ENCODE measurements at regions not wholly inside any gene's neighbourhood (a gene's known extent, or its start where the extent isn't known, plus 50 kb on each side); places are given as distances from the start of the nearest gene placed in this dataset.

- peaks cover 9% of the 10 kb centered on the region for H3K4me1 ChIP-seq (ENCODE audit: insufficient read depth, low read length, poor library complexity, severe bottlenecking)
- no peak for TF ChIP-seq EZH2phosphoT487 (IDR thresholded peaks at IDR 0.05; ENCODE audit: borderline replicate concordance, low read depth, low read length)
- TF ChIP-seq, protein P1, sequence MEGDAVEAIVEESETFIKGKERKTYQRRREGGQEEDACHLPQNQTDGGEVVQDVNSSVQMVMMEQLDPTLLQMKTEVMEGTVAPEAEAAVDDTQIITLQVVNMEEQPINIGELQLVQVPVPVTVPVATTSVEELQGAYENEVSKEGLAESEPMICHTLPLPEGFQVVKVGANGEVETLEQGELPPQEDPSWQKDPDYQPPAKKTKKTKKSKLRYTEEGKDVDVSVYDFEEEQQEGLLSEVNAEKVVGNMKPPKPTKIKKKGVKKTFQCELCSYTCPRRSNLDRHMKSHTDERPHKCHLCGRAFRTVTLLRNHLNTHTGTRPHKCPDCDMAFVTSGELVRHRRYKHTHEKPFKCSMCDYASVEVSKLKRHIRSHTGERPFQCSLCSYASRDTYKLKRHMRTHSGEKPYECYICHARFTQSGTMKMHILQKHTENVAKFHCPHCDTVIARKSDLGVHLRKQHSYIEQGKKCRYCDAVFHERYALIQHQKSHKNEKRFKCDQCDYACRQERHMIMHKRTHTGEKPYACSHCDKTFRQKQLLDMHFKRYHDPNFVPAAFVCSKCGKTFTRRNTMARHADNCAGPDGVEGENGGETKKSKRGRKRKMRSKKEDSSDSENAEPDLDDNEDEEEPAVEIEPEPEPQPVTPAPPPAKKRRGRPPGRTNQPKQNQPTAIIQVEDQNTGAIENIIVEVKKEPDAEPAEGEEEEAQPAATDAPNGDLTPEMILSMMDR (conservative IDR thresholded peaks at IDR 0.05; ENCODE audit: low read length), result no peak
- DNase-seq (ENCODE audit: low spot score), result no peak
- no peak overlapping the region for H3K27ac ChIP-seq (ENCODE audit: low read depth, low read length, poor library complexity, severe bottlenecking)
- intact Hi-C loops (cut with micrococcal nuclease; ENCODE audit: unreplicated experiment), result no loop called here
- H2AFZ ChIP-seq (ENCODE audit: low read length), result no peak overlapping the region
- ChIA-PET POLR2A (interaction anchor here (1.5 kb wide), 1 partner anchor 12 kb away, joined by 5 read pairs; no protein-coding TSS in a partner anchor), CTCF (ENCODE audit: unreplicated experiment) (interaction anchor here (0.9 kb wide), 1 partner anchor 19 kb away, joined by 3 read pairs; no protein-coding TSS in a partner anchor)
- no TSS peak for BruUV-seq (replicated peaks)
- H3K4me2 ChIP-seq (ENCODE audit: low read length), result no peak overlapping the region
- no peaks in the 10 kb centered on the region for H3K36me3 ChIP-seq (ENCODE audit: insufficient read depth, low read length)
- no peaks in the 10 kb centered on the region for H3K9me2 ChIP-seq (ENCODE audit: insufficient read depth, low read length)
- no peaks in the 10 kb centered on the region for H3K9me3 ChIP-seq (ENCODE audit: low read length)
- no peaks in the 10 kb centered on the region for H3K79me2 ChIP-seq (ENCODE audit: insufficient read depth, low read depth, low read length)
- H3K4me3 ChIP-seq (ENCODE audit: low read depth, low read length, poor library complexity, severe bottlenecking), result no peak overlapping the region
- H4K20me1 ChIP-seq (ENCODE audit: insufficient read depth, low read length), result no peaks in the 10 kb centered on the region
Measured at GRCh38 chr15:31243895-31244294, 82.7 kb upstream of the KLF13 start.

DNA sequence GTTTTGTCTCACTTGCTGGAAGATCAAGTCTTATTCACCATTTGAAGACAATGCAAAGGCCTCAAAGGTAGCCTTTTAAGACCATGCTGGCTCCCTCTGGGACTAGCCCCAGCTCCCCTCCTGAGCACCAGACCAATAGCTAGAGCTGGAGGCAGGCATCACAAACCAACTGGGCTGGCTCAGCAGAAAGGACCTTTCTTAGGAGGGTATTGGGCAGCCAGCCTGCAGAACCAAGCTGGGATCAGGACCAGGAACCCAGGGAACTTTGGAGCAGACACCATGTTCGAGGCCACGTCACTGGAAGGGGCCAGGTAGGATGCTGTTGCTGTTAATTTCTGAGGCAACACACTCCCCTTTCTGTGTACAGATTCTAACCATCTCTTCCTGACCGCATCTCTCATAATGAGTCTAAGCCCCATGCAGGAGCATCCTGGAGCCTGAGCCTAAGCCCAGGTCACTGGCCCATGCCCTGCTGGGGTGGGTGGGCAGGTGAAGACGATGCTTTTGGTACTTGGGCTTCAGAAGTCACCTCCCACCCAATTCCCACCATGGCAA, 81.4 kb upstream of the KLF13 start:
- H3K36me3 ChIP-seq (ENCODE audit: insufficient read depth, low read length), result no peaks in the 10 kb centered on the region
- H3K27ac ChIP-seq (ENCODE audit: low read depth, low read length, poor library complexity, severe bottlenecking), result no peak overlapping the region
- no peaks in the 10 kb centered on the region for H3K9me2 ChIP-seq (ENCODE audit: insufficient read depth, low read length)
- no peak for TF ChIP-seq EZH2phosphoT487 (IDR thresholded peaks at IDR 0.05; ENCODE audit: borderline replicate concordance, low read depth, low read length)
- TF ChIP-seq, protein P1 (conservative IDR thresholded peaks at IDR 0.05; ENCODE audit: low read length), result no peak
- no peaks in the 10 kb centered on the region for H3K9me3 ChIP-seq (ENCODE audit: low read length)
- POLR2A ChIA-PET, result interaction anchor here (1.0 to 1.5 kb wide), 2 partner anchors 8 to 11 kb away, joined by 3 to 5 read pairs; no protein-coding TSS in a partner anchor
- no peaks in the 10 kb centered on the region for H3K79me2 ChIP-seq (ENCODE audit: insufficient read depth, low read depth, low read length)
- CTCF ChIA-PET (ENCODE audit: unreplicated experiment), result no interaction called here
- no peak overlapping the region for H3K4me3 ChIP-seq (ENCODE audit: low read depth, low read length, poor library complexity, severe bottlenecking)
- no peaks in the 10 kb centered on the region for H3K4me1 ChIP-seq (ENCODE audit: insufficient read depth, low read length, poor library complexity, severe bottlenecking)
- BruUV-seq (replicated peaks), result no TSS peak
- H4K20me1 ChIP-seq (ENCODE audit: insufficient read depth, low read length), result no peaks in the 10 kb centered on the region
- no peak overlapping the region for H3K4me2 ChIP-seq (ENCODE audit: low read length)
- DNase-seq (ENCODE audit: low spot score), result no peak
- H2AFZ ChIP-seq (ENCODE audit: low read length), result no peak overlapping the region
- intact Hi-C loops (cut with micrococcal nuclease; ENCODE audit: unreplicated experiment), result no loop called here

DNA sequence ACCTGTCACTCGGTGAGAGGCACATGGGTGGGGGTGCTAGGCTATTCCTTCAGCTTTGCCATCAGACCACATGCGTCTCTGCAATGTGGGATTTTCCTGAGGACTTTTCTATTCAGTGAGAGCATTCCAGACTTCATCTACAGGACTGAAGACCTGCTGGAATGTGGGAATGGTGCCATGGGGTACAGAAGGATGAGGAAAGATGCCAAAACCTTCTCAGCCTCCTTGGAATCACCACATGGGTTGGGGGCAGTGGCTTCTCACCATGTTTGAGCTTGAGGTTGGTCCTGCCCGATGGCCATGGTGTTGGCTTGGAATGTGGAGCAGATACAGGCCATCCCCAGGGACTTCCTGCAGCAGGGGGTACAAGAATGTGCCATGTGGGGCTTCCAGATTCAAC, 80.9 kb upstream of the KLF13 start:
- Histone ChIP-seq H3K4me1 (ENCODE audit: insufficient read depth, low read length, poor library complexity, severe bottlenecking) (no peaks in the 10 kb centered on the region), H3K9me2 (ENCODE audit: insufficient read depth, low read length) (no peaks in the 10 kb centered on the region), H3K27ac (ENCODE audit: low read depth, low read length, poor library complexity, severe bottlenecking) (no peak overlapping the region), H4K20me1 (ENCODE audit: insufficient read depth, low read length) (no peaks in the 10 kb centered on the region), H2AFZ (ENCODE audit: low read length) (no peak overlapping the region), H3K4me3 (ENCODE audit: low read depth, low read length, poor library complexity, severe bottlenecking) (no peak overlapping the region), H3K4me2 (ENCODE audit: low read length) (no peak overlapping the region), H3K79me2 (ENCODE audit: insufficient read depth, low read depth, low read length) (no peaks in the 10 kb centered on the region), H3K36me3 (ENCODE audit: insufficient read depth, low read length) (no peaks in the 10 kb centered on the region), H3K9me3 (ENCODE audit: low read length) (no peaks in the 10 kb centered on the region)
- POLR2A ChIA-PET, result interaction anchor here (1.1 kb wide), 1 partner anchor 9 kb away, joined by 4 read pairs; no protein-coding TSS in a partner anchor
- intact Hi-C loops (cut with micrococcal nuclease; ENCODE audit: unreplicated experiment), result no loop called here
- no peak for TF ChIP-seq EZH2phosphoT487 (IDR thresholded peaks at IDR 0.05; ENCODE audit: borderline replicate concordance, low read depth, low read length)
- TF ChIP-seq, protein P1 (conservative IDR thresholded peaks at IDR 0.05; ENCODE audit: low read length), result no peak
- no TSS peak for BruUV-seq (replicated peaks)
- CTCF ChIA-PET (ENCODE audit: unreplicated experiment), result no interaction called here
- DNase-seq (ENCODE audit: low spot score), result no peak

All from OCI-LY7 (cell line).